ENCODE measurements at regions not wholly inside any gene's neighbourhood (a gene's known extent, or its start where the extent isn't known, plus 50 kb on each side); places are given as distances from the start of the nearest gene placed in this dataset.
"Not testable (repeated sequence)": the region's sequence is repeated elsewhere in the genome, so short reads cannot be mapped to it uniquely, and the experiment has no call there.

- no peak for TF ChIP-seq CTCF (IDR thresholded peaks at IDR 0.05)
- TF ChIP-seq POLR2A (IDR thresholded peaks at IDR 0.05) = no peak
- no peak for TF ChIP-seq POLR2AphosphoS5 (IDR thresholded peaks at IDR 0.05)
- no peak overlapping the region for H3K4me3 ChIP-seq
- intact Hi-C loops (cut with DNase I) = no loop called here
- H3K27ac ChIP-seq = no peak overlapping the region
- DNase-seq (ENCODE audit: low spot score) = no peak
- no peaks in the 10 kb centered on the region for H3K36me3 ChIP-seq
- H3K4me1 ChIP-seq (replicated peaks) = no peaks in the 10 kb centered on the region
- H3K27me3 ChIP-seq (replicated peaks; ENCODE audit: insufficient read depth) = no peaks in the 10 kb centered on the region
- no peaks in the 10 kb centered on the region for H3K9me3 ChIP-seq
- WGBS = 10% methylated on average over 3 of the region's 3 CpGs
Measured at GRCh38 chr6:86715676-86716075, 221.7 kb upstream of the HTR1E start.

- Histone ChIP-seq H3K36me3 (no peaks in the 10 kb centered on the region), H3K4me3 (no peak overlapping the region), H3K9me3 (no peaks in the 10 kb centered on the region), H3K4me1 (replicated peaks) (no peaks in the 10 kb centered on the region), H3K27ac (no peak overlapping the region), H3K27me3 (replicated peaks; ENCODE audit: insufficient read depth) (no peaks in the 10 kb centered on the region)
- no peak for TF ChIP-seq POLR2A (IDR thresholded peaks at IDR 0.05)
- TF ChIP-seq POLR2AphosphoS5 (IDR thresholded peaks at IDR 0.05) = no peak
- TF ChIP-seq CTCF (IDR thresholded peaks at IDR 0.05) = no peak
- WGBS = 24% methylated on average over 2 of the region's 2 CpGs
- no peak for DNase-seq (ENCODE audit: low spot score)
- intact Hi-C loops (cut with DNase I) = no loop called here
Measured at GRCh38 chr6:86712039-86712438, 225.3 kb upstream of the HTR1E start.

GRCh38 chr6:86707545-86708120 is 229.7 kb upstream of the HTR1E start:
- DNase-seq (ENCODE audit: low spot score) = no peak
- Histone ChIP-seq H3K4me3 (no peak overlapping the region), H3K36me3 (no peaks in the 10 kb centered on the region), H3K4me1 (replicated peaks) (no peaks in the 10 kb centered on the region), H3K27me3 (replicated peaks; ENCODE audit: insufficient read depth) (no peaks in the 10 kb centered on the region), H3K9me3 (no peaks in the 10 kb centered on the region), H3K27ac (no peak overlapping the region)
- intact Hi-C loops (cut with DNase I) = no loop called here
- TF ChIP-seq POLR2A (IDR thresholded peaks at IDR 0.05) (no peak), CTCF (IDR thresholded peaks at IDR 0.05) (no peak), POLR2AphosphoS5 (IDR thresholded peaks at IDR 0.05) (no peak)
- WGBS = 37% methylated on average over 2 of the region's 2 CpGs

DNA sequence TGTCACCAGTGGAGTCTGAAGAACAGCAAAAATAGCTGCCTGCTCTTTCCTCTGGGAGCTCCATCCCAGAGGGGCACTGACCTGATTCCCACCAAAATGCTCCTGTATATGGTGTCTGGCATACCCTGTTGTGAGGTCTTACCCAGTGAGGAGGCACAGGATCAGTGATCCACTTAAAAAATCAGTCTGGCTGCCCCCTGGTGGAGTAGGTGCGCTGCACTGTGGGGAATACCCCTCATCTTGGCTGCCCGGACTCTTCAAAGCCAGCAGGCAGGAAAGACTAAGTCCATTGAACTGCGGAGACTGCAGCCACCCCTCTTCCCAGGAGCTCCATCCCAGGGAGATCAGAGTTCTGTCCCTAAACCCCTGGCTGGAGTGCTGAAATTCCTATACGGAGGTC is 230.9 kb upstream of the HTR1E start:
- Histone ChIP-seq H3K36me3 (no peaks in the 10 kb centered on the region), H3K4me3 (no peak overlapping the region), H3K9me3 (no peaks in the 10 kb centered on the region), H3K27me3 (replicated peaks; ENCODE audit: insufficient read depth) (no peaks in the 10 kb centered on the region), H3K27ac (no peak overlapping the region), H3K4me1 (replicated peaks) (no peaks in the 10 kb centered on the region)
- TF ChIP-seq CTCF (IDR thresholded peaks at IDR 0.05) = no peak
- no peak for TF ChIP-seq POLR2AphosphoS5 (IDR thresholded peaks at IDR 0.05)
- no peak for TF ChIP-seq POLR2A (IDR thresholded peaks at IDR 0.05)
- intact Hi-C loops (cut with DNase I) = no loop called here
- DNase-seq (ENCODE audit: low spot score) = no peak
- 93% methylated on average over 4 of the region's 4 CpGs for WGBS

- DNase-seq (ENCODE audit: low spot score); H3K4me3 ChIP-seq; H3K9me3 ChIP-seq; intact Hi-C loops (cut with DNase I); H3K4me1 ChIP-seq (replicated peaks); H3K36me3 ChIP-seq; H3K27ac ChIP-seq; H3K27me3 ChIP-seq (replicated peaks; ENCODE audit: insufficient read depth): not testable (repeated sequence)
- 84% methylated on average over 4 of the region's 4 CpGs for WGBS
Measured at GRCh38 chr6:86701228-86701627, 236.1 kb upstream of the HTR1E start.

All from prostate gland (tissue), 2 donors.